Esophagus squamous epithelium (tissue), 5 donors: ENCODE measurements at regions not wholly inside any gene's neighbourhood (a gene's known extent, or its start where the extent isn't known, plus 50 kb on each side); places are given as distances from the start of the nearest gene placed in this dataset.

Experiments
- DNase-seq: peaks from one replicate; lab custom pipeline; 2025; lab: John Stamatoyannopoulos, UW
- H3K27ac ChIP-seq, 4 donors: fragments of 200-600 bp; sonication (generic); one replicate each; pipeline ENCODE4 v1.5.1; 2016 to 2019; ENCODE audit warnings: mild to moderate bottlenecking in 1 of 4
- H3K27me3 ChIP-seq, 4 donors: fragments of 200-600 bp; sonication (generic); 1 replicate in 3 of 4; 2 replicates in 1 of 4; pipeline versions ENCODE4 v1.5.1 to v1.6.0; 2017 to 2021; ENCODE audit warnings: antibody characterized with exemption in 1 of 4
- H3K36me3 ChIP-seq, 3 donors: fragments of 200-600 bp; sonication (generic); one replicate each; pipeline ENCODE4 v1.5.1; 2016 to 2019
- H3K4me1 ChIP-seq, 3 donors: fragments of 200-600 bp; sonication (generic); one replicate each; pipeline ENCODE4 v1.5.1; 2017 to 2019
- H3K4me3 ChIP-seq, 4 donors: fragments of 200-600 bp; sonication (generic); 1 replicate in 3 of 4; 2 replicates in 1 of 4; pipeline ENCODE4 v1.5.1; 2016 to 2019; ENCODE audit warnings: mild to moderate bottlenecking in 2 of 4, moderate library complexity in 1 of 4
- H3K9me3 ChIP-seq, 3 donors: fragments of 200-600 bp; sonication (generic); one replicate each; pipeline ENCODE4 v1.5.1; 2016 to 2019
- CTCF ChIP-seq, 6 experiments: fragments of 450-650 bp in 4 of 6; fragments of 200-600 bp in 2 of 6; sonication (generic) in 2 of 6; IDR thresholded peaks; one replicate each; pipeline ENCODE4 v1.5.1; 2016 to 2019; ENCODE audit warnings: antibody characterized with exemption in 6 of 6, mild to moderate bottlenecking in 4 of 6, moderate library complexity in 4 of 6
- POLR2A ChIP-seq, 4 donors: fragments of 450-650 bp; IDR thresholded peaks; one replicate each; pipeline ENCODE4 v1.6.1; 2017; ENCODE audit warnings: antibody characterized with exemption in 4 of 4, mild to moderate bottlenecking in 4 of 4, moderate library complexity in 3 of 4
- whole genome bisulfite sequencing, 2 donors: methylation state at CpG; one replicate each; pipeline ENCODE4 v1.1.5; 2018; 5-methylcytosine and 5-hydroxymethylcytosine counted together
- intact Hi-C: fragments of 100-400 bp; cut with DNase I; formaldehyde crosslinking; loops from one replicate; pipeline ENCODE4 v1.15.0; 2022
- donor health status: DM: yes; HTN: yes; CAD: no.

- intact Hi-C loops: no loop called here
- H3K9me3 ChIP-seq: no peaks in the 10 kb centered on the region
- H3K27me3 ChIP-seq: no peaks in the 10 kb centered on the region
- H3K27ac ChIP-seq: no peak overlapping the region
- no peaks in the 10 kb centered on the region for H3K36me3 ChIP-seq
- no peak for DNase-seq
- 82 to 87% methylated on average over 2 of the region's 2 CpGs for WGBS, 2 donors
- no peak overlapping the region for H3K4me3 ChIP-seq
- H3K4me1 ChIP-seq: no peaks in the 10 kb centered on the region
- TF ChIP-seq POLR2A (IDR thresholded peaks at IDR 0.05) (no peak), CTCF (IDR thresholded peaks at IDR 0.05) (no peak)
Observed at GRCh38 chr12:75774261-75775052, 257.1 kb downstream of the PHLDA1 start.

- Histone ChIP-seq H3K27ac (no peak overlapping the region), H3K27me3 (no peaks in the 10 kb centered on the region), H3K4me3 (no peak overlapping the region), H3K36me3 (no peaks in the 10 kb centered on the region), H3K9me3 (no peaks in the 10 kb centered on the region), H3K4me1 (peaks cover 0 to 3% (median 0%) of the 10 kb centered on the region in 3 donors)
- DNase-seq: no peak
- TF ChIP-seq CTCF (IDR thresholded peaks at IDR 0.05): no peak
- intact Hi-C loops: no loop called here
- WGBS, 2 donors: 94% methylated on average over 6 of the region's 6 CpGs
Observed at GRCh38 chr12:75773377-75773776, 258.2 kb downstream of the PHLDA1 start.

GRCh38 chr12:75771023-75771422 is 259.6 kb upstream of the KRR1 start:
- Histone ChIP-seq H3K4me1 (peaks cover 0 to 26% (median 4%) of the 10 kb centered on the region in 3 donors), H3K27ac (no peak overlapping the region), H3K27me3 (no peaks in the 10 kb centered on the region), H3K9me3 (no peaks in the 10 kb centered on the region), H3K4me3 (no peak overlapping the region), H3K36me3 (no peaks in the 10 kb centered on the region)
- TF ChIP-seq CTCF (IDR thresholded peaks at IDR 0.05) (no peak), POLR2A (IDR thresholded peaks at IDR 0.05) (no peak)
- no peak for DNase-seq
- 81 to 85% methylated on average over 2 of the region's 2 CpGs for WGBS, 2 donors
- intact Hi-C loops: no loop called here

- Histone ChIP-seq H3K27me3 (no peaks in the 10 kb centered on the region), H3K27ac (no peak overlapping the region), H3K36me3 (no peaks in the 10 kb centered on the region), H3K4me3 (no peak overlapping the region), H3K9me3 (no peaks in the 10 kb centered on the region), H3K4me1 (peaks cover 0 to 29% (median 4%) of the 10 kb centered on the region in 3 donors)
- WGBS, 2 donors: 68 to 78% methylated on average over 2 of the region's 2 CpGs
- no peak for DNase-seq
- no peak for TF ChIP-seq CTCF (IDR thresholded peaks at IDR 0.05)
- no peak for TF ChIP-seq POLR2A (IDR thresholded peaks at IDR 0.05)
- intact Hi-C loops: no loop called here
Observed at GRCh38 chr12:75767957-75768356, 256.5 kb upstream of the KRR1 start.

- Histone ChIP-seq H3K27me3 (no peaks in the 10 kb centered on the region), H3K4me3 (no peak overlapping the region), H3K27ac (peak overlapping the region in 2 of 4 donors; percentile 1 to 29), H3K9me3 (no peaks in the 10 kb centered on the region), H3K36me3 (no peaks in the 10 kb centered on the region), H3K4me1 (peaks cover 0 to 29% (median 4%) of the 10 kb centered on the region in 3 donors)
- TF ChIP-seq CTCF (IDR thresholded peaks at IDR 0.05) (no peak), POLR2A (IDR thresholded peaks at IDR 0.05) (no peak)
- 81 to 86% methylated on average over 3 of the region's 3 CpGs for WGBS, 2 donors
- DNase-seq: no peak
- intact Hi-C loops: no loop called here
Observed at GRCh38 chr12:75766263-75767160, 255.1 kb upstream of the KRR1 start.
